ENCODE measurements at regions not wholly inside any gene's neighbourhood (a gene's known extent, or its start where the extent isn't known, plus 50 kb on each side); places are given as distances from the start of the nearest gene placed in this dataset.

- no peak overlapping the region for H3K9ac ChIP-seq (ENCODE audit: insufficient read depth, low read length, poor library complexity, severe bottlenecking)
- H3K4me1 ChIP-seq (ENCODE audit: control insufficient read depth in 1 of 2, insufficient read depth in 2 of 2, low read length in 2 of 2), result no peaks in the 10 kb centered on the region
- Mint-ChIP-seq H3K4me3 (no peak overlapping the region), H3K36me3 (no peaks in the 10 kb centered on the region), H3K9me3 (peaks cover 0 to 1% (median 0%) of the 10 kb centered on the region in 7 donors), H3K4me1 (no peaks in the 10 kb centered on the region), H3K27me3 (ENCODE audit: low read depth in 3 of 3) (peaks cover 3 to 4% (median 4%) of the 10 kb centered on the region in 3 donors), H3K27ac (no peak overlapping the region)
- H3K27me3 ChIP-seq (ENCODE audit: control insufficient read depth in 2 of 2, insufficient read depth in 2 of 2, low read length in 2 of 2), result no peaks in the 10 kb centered on the region
- H3K4me2 ChIP-seq (replicated peaks; ENCODE audit: extremely low read depth, low read length, poor library complexity, severe bottlenecking), result no peak overlapping the region
- intact Hi-C loops (cut with micrococcal nuclease), result no loop called here
- H3K9me3 ChIP-seq (replicated peaks in 1 of 2; ENCODE audit: control insufficient read depth in 1 of 2, insufficient read depth in 1 of 2, low read length in 2 of 2), result no peaks in the 10 kb centered on the region
- no peak for DNase-seq
- no peak for TF ChIP-seq CTCF (IDR thresholded peaks at IDR 0.05)
- no peaks in the 10 kb centered on the region for H3K36me3 ChIP-seq (replicated peaks in 1 of 2; ENCODE audit: control insufficient read depth in 1 of 2, insufficient read depth in 2 of 2, low read length in 2 of 2)
- no peak overlapping the region for H3K27ac ChIP-seq (ENCODE audit: low read depth in 1 of 2, low read length in 2 of 2)
- no peak overlapping the region for H2AFZ ChIP-seq (ENCODE audit: insufficient read depth, low read depth, low read length, poor library complexity, severe bottlenecking)
- H4K20me1 ChIP-seq (ENCODE audit: insufficient read depth, low read length), result no peaks in the 10 kb centered on the region
- H3K79me2 ChIP-seq (ENCODE audit: insufficient read depth, low read length), result no peaks in the 10 kb centered on the region
- no CpG with 5 or more reads among the region's 3 CpGs for WGBS (ENCODE audit: insufficient coverage)
- H3K4me3 ChIP-seq (replicated peaks in 1 of 3; ENCODE audit: low read depth in 2 of 3, low read length in 3 of 3), result no peak overlapping the region
These were observed 289.1 kb downstream of the ETAA1 start for GRCh38 chr2:67686254-67686653.

GRCh38 chr2:67689186-67689585 is 292.1 kb downstream of the ETAA1 start:
- Histone ChIP-seq H4K20me1 (ENCODE audit: insufficient read depth, low read length) (no peaks in the 10 kb centered on the region), H3K27ac (ENCODE audit: low read depth in 1 of 2, low read length in 2 of 2) (no peak overlapping the region), H3K27me3 (ENCODE audit: control insufficient read depth in 2 of 2, insufficient read depth in 2 of 2, low read length in 2 of 2) (no peaks in the 10 kb centered on the region), H3K9me3 (replicated peaks in 1 of 2; ENCODE audit: control insufficient read depth in 1 of 2, insufficient read depth in 1 of 2, low read length in 2 of 2) (no peaks in the 10 kb centered on the region), H3K4me2 (replicated peaks; ENCODE audit: extremely low read depth, low read length, poor library complexity, severe bottlenecking) (no peak overlapping the region), H3K79me2 (ENCODE audit: insufficient read depth, low read length) (no peaks in the 10 kb centered on the region), H2AFZ (ENCODE audit: insufficient read depth, low read depth, low read length, poor library complexity, severe bottlenecking) (no peak overlapping the region), H3K4me1 (ENCODE audit: control insufficient read depth in 1 of 2, insufficient read depth in 2 of 2, low read length in 2 of 2) (no peaks in the 10 kb centered on the region), H3K4me3 (replicated peaks in 1 of 3; ENCODE audit: low read depth in 2 of 3, low read length in 3 of 3) (no peak overlapping the region), H3K9ac (ENCODE audit: insufficient read depth, low read length, poor library complexity, severe bottlenecking) (no peak overlapping the region), H3K36me3 (replicated peaks in 1 of 2; ENCODE audit: control insufficient read depth in 1 of 2, insufficient read depth in 2 of 2, low read length in 2 of 2) (no peaks in the 10 kb centered on the region)
- H3K4me3 Mint-ChIP-seq, result no peak overlapping the region
- intact Hi-C loops (cut with micrococcal nuclease), result no loop called here
- H3K27me3 Mint-ChIP-seq (ENCODE audit: low read depth in 3 of 3), result peaks cover 4% of the 10 kb centered on the region in 3 donors
- H3K9me3 Mint-ChIP-seq, result peaks cover 0 to 2% (median 0%) of the 10 kb centered on the region in 7 donors
- H3K4me1 Mint-ChIP-seq, result no peaks in the 10 kb centered on the region
- WGBS (ENCODE audit: insufficient coverage), result 58% methylated on average over 2 of the region's 3 CpGs
- no peak for TF ChIP-seq CTCF (IDR thresholded peaks at IDR 0.05)
- H3K27ac Mint-ChIP-seq, result no peak overlapping the region
- H3K36me3 Mint-ChIP-seq, result no peaks in the 10 kb centered on the region
- DNase-seq, result no peak
